Trophoblast cell (in vitro differentiated cells and primary cell): ENCODE measurements at regions not wholly inside any gene's neighbourhood (a gene's known extent, or its start where the extent isn't known, plus 50 kb on each side); places are given as distances from the start of the nearest gene placed in this dataset.

ENCODE experiments used
- DNase-seq, 2 donors: peaks; one replicate each; pipeline ENCODE4 v3.0.0-alpha.2; 2016
- H2AFZ ChIP-seq: 2 replicates; pipeline ENCODE4 v1.6.1; 2013; ENCODE audit warnings: low read length, moderate library complexity, mild to moderate bottlenecking; ENCODE audit not compliant: insufficient read depth, poor library complexity
- H2AK5ac ChIP-seq: 2 replicates; pipeline ENCODE4 v1.6.1; 2013; ENCODE audit warnings: mild to moderate bottlenecking, low read length
- H2BK120ac ChIP-seq: 2 replicates; pipeline ENCODE4 v1.6.1; 2013; ENCODE audit warnings: low read length, mild to moderate bottlenecking, moderate library complexity; ENCODE audit not compliant: insufficient read depth, poor library complexity
- H2BK12ac ChIP-seq: 2 replicates; pipeline ENCODE4 v1.6.1; 2013; ENCODE audit warnings: mild to moderate bottlenecking, low read length, moderate library complexity
- H2BK5ac ChIP-seq: 2 replicates; pipeline ENCODE4 v1.6.1; 2013; ENCODE audit warnings: low read length, low read depth, moderate library complexity, mild to moderate bottlenecking; ENCODE audit not compliant: poor library complexity
- H3K14ac ChIP-seq: 2 replicates; pipeline ENCODE4 v1.6.1; 2013; ENCODE audit warnings: mild to moderate bottlenecking, low read length
- H3K18ac ChIP-seq: 2 replicates; pipeline ENCODE4 v1.6.1; 2013; ENCODE audit warnings: mild to moderate bottlenecking, low read length
- H3K23ac ChIP-seq: 2 replicates; pipeline ENCODE4 v1.6.1; 2013; ENCODE audit warnings: low read length
- H3K27ac ChIP-seq: 2 replicates; pipeline ENCODE4 v1.5.1; 2013; ENCODE audit warnings: low read depth, mild to moderate bottlenecking, inconsistent platforms, low read length, moderate library complexity
- H3K27me3 ChIP-seq: 2 replicates; pipeline ENCODE4 v1.6.1; 2013; ENCODE audit warnings: inconsistent platforms, mild to moderate bottlenecking, low read length, moderate library complexity; ENCODE audit not compliant: insufficient read depth
- H3K36me3 ChIP-seq, 2 experiments: 1 replicate in 1 of 2; 2 replicates in 1 of 2; pipeline ENCODE4 v1.6.1; 2013; ENCODE audit warnings: low read length in 2 of 2, mild to moderate bottlenecking in 2 of 2, moderate library complexity in 1 of 2; ENCODE audit not compliant: insufficient read depth in 2 of 2, control insufficient read depth in 1 of 2
- H3K4ac ChIP-seq: 2 replicates; pipeline ENCODE4 v1.6.1; 2013; ENCODE audit warnings: low read depth, mild to moderate bottlenecking, low read length, moderate library complexity
- H3K4me1 ChIP-seq, 2 experiments: 1 replicate in 1 of 2; 2 replicates in 1 of 2; pipeline ENCODE4 v1.6.1; 2013; ENCODE audit warnings: low read length in 2 of 2, mild to moderate bottlenecking in 2 of 2, moderate library complexity in 1 of 2; ENCODE audit not compliant: insufficient read depth in 2 of 2, control insufficient read depth in 1 of 2
- H3K4me2 ChIP-seq: 2 replicates; pipeline ENCODE4 v1.6.1; 2013; ENCODE audit warnings: inconsistent platforms, mild to moderate bottlenecking, low read length, moderate library complexity
- H3K4me3 ChIP-seq: 2 replicates; pipeline ENCODE4 v1.5.1; 2013; ENCODE audit warnings: mild to moderate bottlenecking, low read depth, low read length, inconsistent platforms
- H3K79me1 ChIP-seq: one replicate; pipeline ENCODE4 v1.6.1; 2013; ENCODE audit warnings: low read length
- H3K79me2 ChIP-seq: 2 replicates; pipeline ENCODE4 v1.6.1; 2013; ENCODE audit warnings: low read length, mild to moderate bottlenecking; ENCODE audit not compliant: control insufficient read depth, insufficient read depth, poor library complexity
- H3K9ac ChIP-seq: 2 replicates; pipeline ENCODE4 v1.6.1; 2013; ENCODE audit warnings: mild to moderate bottlenecking, low read length
- H3K9me3 ChIP-seq: 2 replicates; pipeline ENCODE4 v1.6.1; 2013; ENCODE audit warnings: low read depth, mild to moderate bottlenecking, control low read depth, inconsistent platforms, low read length; ENCODE audit not compliant: insufficient read depth
- H4K12ac ChIP-seq: 2 replicates; pipeline ENCODE4 v1.6.1; 2013; ENCODE audit warnings: low read depth, mild to moderate bottlenecking, low read length, moderate library complexity
- H4K8ac ChIP-seq: 2 replicates; pipeline ENCODE4 v1.6.1; 2013; ENCODE audit warnings: low read depth, mild to moderate bottlenecking, low read length, moderate library complexity
- H4K91ac ChIP-seq: one replicate; pipeline ENCODE4 v1.6.1; 2013; ENCODE audit warnings: low read depth, mild to moderate bottlenecking, low read length, moderate library complexity
- WGBS: extraction: QIAGEN DNeasy Blood & Tissue Kit; methylation state at CpG from one replicate; pipeline ENCODE4 v1.1.7; 2013; ENCODE audit warnings: missing lambda C conversion rate; ENCODE audit not compliant: insufficient read length, insufficient coverage; ENCODE audit errors: extremely low coverage; 5-methylcytosine and 5-hydroxymethylcytosine counted together

- no peak overlapping the region for H2BK5ac ChIP-seq
- H2AFZ ChIP-seq: no peak overlapping the region
- no peak overlapping the region for H3K4me2 ChIP-seq
- no peaks in the 10 kb centered on the region for H3K79me1 ChIP-seq
- no peak overlapping the region for H2BK120ac ChIP-seq
- H3K14ac ChIP-seq: no peak overlapping the region
- H3K4me3 ChIP-seq: no peak overlapping the region
- no peak overlapping the region for H2AK5ac ChIP-seq
- no peak for DNase-seq
- H3K36me3 ChIP-seq: no peaks in the 10 kb centered on the region
- no CpG with 5 or more reads among the region's 3 CpGs for WGBS
- no peaks in the 10 kb centered on the region for H3K4me1 ChIP-seq
- H3K79me2 ChIP-seq: no peaks in the 10 kb centered on the region
- H4K91ac ChIP-seq: no peak overlapping the region
- no peaks in the 10 kb centered on the region for H3K27me3 ChIP-seq
- H3K9me3 ChIP-seq: no peaks in the 10 kb centered on the region
- H2BK12ac ChIP-seq: no peak overlapping the region
- H4K8ac ChIP-seq: no peak overlapping the region
- H3K23ac ChIP-seq: no peak overlapping the region
- no peak overlapping the region for H3K27ac ChIP-seq
- no peak overlapping the region for H3K18ac ChIP-seq
- H3K4ac ChIP-seq: no peak overlapping the region
- no peak overlapping the region for H4K12ac ChIP-seq
- no peak overlapping the region for H3K9ac ChIP-seq
Observed at GRCh38 chr10:111804781-111805180, 378.8 kb downstream of the GPAM start.

- Histone ChIP-seq H4K8ac (no peak overlapping the region), H3K4ac (no peak overlapping the region), H3K36me3 (no peaks in the 10 kb centered on the region), H2AK5ac (no peak overlapping the region), H3K9me3 (no peaks in the 10 kb centered on the region), H4K91ac (no peak overlapping the region), H3K79me2 (no peaks in the 10 kb centered on the region), H4K12ac (no peak overlapping the region), H3K18ac (no peak overlapping the region), H2BK120ac (no peak overlapping the region), H3K4me2 (no peak overlapping the region), H3K4me3 (no peak overlapping the region), H2BK12ac (no peak overlapping the region), H3K14ac (no peak overlapping the region), H3K23ac (no peak overlapping the region), H3K9ac (no peak overlapping the region), H3K27ac (no peak overlapping the region), H3K27me3 (no peaks in the 10 kb centered on the region), H3K79me1 (no peaks in the 10 kb centered on the region), H3K4me1 (no peaks in the 10 kb centered on the region), H2BK5ac (no peak overlapping the region), H2AFZ (no peak overlapping the region)
- DNase-seq: no peak
- WGBS: no CpG with 5 or more reads among the region's 3 CpGs
Observed at GRCh38 chr10:111811517-111811916, 372.0 kb downstream of the GPAM start.

GRCh38 chr10:111820471-111820870 is 363.1 kb downstream of the GPAM start:
- H3K9ac ChIP-seq: no peak overlapping the region
- no peak overlapping the region for H3K4me2 ChIP-seq
- H4K8ac ChIP-seq: no peak overlapping the region
- no peaks in the 10 kb centered on the region for H3K79me2 ChIP-seq
- no peak overlapping the region for H2AFZ ChIP-seq
- no peak overlapping the region for H3K23ac ChIP-seq
- no peak overlapping the region for H2BK12ac ChIP-seq
- H3K9me3 ChIP-seq: no peaks in the 10 kb centered on the region
- no peaks in the 10 kb centered on the region for H3K79me1 ChIP-seq
- H3K4me1 ChIP-seq: no peaks in the 10 kb centered on the region
- no peak overlapping the region for H4K12ac ChIP-seq
- H2BK5ac ChIP-seq: no peak overlapping the region
- H3K36me3 ChIP-seq: no peaks in the 10 kb centered on the region
- no peak overlapping the region for H3K18ac ChIP-seq
- H3K14ac ChIP-seq: no peak overlapping the region
- H4K91ac ChIP-seq: no peak overlapping the region
- DNase-seq: no peak
- no peaks in the 10 kb centered on the region for H3K27me3 ChIP-seq
- H3K4ac ChIP-seq: no peak overlapping the region
- H2AK5ac ChIP-seq: no peak overlapping the region
- H2BK120ac ChIP-seq: no peak overlapping the region
- H3K4me3 ChIP-seq: no peak overlapping the region
- no peak overlapping the region for H3K27ac ChIP-seq
- WGBS: no CpG with 5 or more reads among the region's 3 CpGs

- Histone ChIP-seq H3K4me3 (no peak overlapping the region), H3K79me1 (no peaks in the 10 kb centered on the region), H3K4me2 (no peak overlapping the region), H3K36me3 (no peaks in the 10 kb centered on the region), H3K9ac (peak overlapping the region; percentile 49), H4K8ac (no peak overlapping the region), H2BK12ac (no peak overlapping the region), H2BK120ac (no peak overlapping the region), H3K27ac (no peak overlapping the region), H2AK5ac (no peak overlapping the region), H2BK5ac (no peak overlapping the region), H3K14ac (no peak overlapping the region), H3K79me2 (no peaks in the 10 kb centered on the region), H3K23ac (no peak overlapping the region), H3K27me3 (no peaks in the 10 kb centered on the region), H4K91ac (no peak overlapping the region), H3K4ac (no peak overlapping the region), H3K4me1 (no peaks in the 10 kb centered on the region), H3K9me3 (no peaks in the 10 kb centered on the region), H3K18ac (no peak overlapping the region), H4K12ac (no peak overlapping the region), H2AFZ (no peak overlapping the region)
- WGBS: no CpG with 5 or more reads among the region's 2 CpGs
- DNase-seq: no peak
Observed at GRCh38 chr10:111821871-111822270, 361.7 kb downstream of the GPAM start.
